HG03521 (cell line): ENCODE measurements at regions not wholly inside any gene's neighbourhood (a gene's known extent, or its start where the extent isn't known, plus 50 kb on each side); places are given as distances from the start of the nearest gene placed in this dataset.

ENCODE experiments used
- ATAC-seq: cut with Tn5 transposase; IDR thresholded peaks from one replicate; pipeline ENCODE4 v1.9.1; 2021; ENCODE audit warnings: mild to moderate bottlenecking, moderate library complexity; ENCODE audit not compliant: unreplicated experiment

DNA sequence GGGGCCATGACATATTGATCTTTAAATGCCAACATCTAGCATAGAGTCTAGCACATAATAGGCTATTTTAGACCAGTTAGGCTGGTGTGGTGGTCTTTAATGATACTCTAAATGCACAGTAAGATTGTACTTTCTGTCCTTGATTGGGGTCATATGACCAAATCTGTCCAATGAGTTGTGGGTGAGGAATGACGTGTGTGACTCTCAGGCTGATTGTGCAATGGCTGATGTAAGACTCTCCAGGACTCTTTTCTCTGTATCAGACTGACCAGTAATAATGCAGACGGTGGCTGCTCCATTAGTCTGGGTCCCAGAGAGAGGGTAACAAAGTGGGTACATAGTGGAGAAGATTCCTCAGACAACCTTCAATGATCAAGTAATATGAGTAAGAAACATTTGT lies 541.6 kb upstream of the CAMK1G start:
- ATAC-seq, result no peak

DNA sequence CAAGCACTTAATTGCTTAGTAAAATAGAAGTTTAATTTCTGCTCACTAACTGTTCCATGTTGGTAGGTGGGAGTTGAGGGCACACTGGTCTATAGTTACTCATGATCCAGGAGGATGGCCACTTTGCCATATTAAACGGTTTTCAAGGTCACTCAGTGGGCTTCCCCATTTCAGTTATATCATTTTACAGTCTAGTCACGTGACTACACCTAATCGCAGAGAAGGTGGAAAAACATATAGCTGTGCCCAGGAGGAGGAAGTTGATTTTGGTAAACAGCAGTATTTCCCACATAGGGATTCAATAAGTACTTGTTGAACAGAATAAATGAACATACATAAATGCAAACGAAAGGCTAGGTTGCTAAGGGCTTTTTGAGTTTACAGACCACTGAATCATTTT lies 541.1 kb upstream of the CAMK1G start:
- ATAC-seq, result no peak

DNA sequence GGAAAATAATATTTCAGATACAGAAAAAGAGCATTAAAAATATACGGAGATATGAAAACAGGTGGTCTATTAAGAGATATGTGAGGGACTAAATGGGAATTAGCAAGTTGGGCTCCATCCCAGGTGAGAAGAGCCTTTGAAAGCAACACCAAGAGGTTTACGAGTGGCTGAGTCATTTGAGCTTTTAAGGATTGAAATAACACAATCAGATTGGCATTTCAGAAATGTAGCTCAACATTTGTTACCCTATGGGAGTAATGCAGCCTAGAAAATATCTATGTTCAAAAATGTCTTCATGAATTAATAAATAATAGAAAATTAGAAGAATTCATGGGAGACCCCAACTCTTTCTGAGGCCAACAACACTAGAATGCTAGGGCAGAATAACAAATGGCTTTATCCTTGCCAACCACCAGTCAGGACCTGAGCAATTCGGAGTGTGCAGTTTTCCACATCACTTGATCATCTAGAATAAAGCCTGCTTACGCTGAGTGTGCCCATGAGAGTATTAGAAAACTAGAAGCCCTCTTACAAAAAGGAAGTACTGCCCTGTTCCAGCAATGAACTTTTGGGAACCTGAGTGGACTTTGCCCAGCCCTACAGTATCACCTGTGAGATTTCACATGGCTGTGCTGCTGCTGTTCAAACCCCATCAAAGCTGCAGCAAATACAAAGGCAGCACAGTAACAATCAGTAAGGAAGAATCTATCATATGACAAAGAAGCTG lies 538.0 kb upstream of the CAMK1G start:
- no peak for ATAC-seq

DNA sequence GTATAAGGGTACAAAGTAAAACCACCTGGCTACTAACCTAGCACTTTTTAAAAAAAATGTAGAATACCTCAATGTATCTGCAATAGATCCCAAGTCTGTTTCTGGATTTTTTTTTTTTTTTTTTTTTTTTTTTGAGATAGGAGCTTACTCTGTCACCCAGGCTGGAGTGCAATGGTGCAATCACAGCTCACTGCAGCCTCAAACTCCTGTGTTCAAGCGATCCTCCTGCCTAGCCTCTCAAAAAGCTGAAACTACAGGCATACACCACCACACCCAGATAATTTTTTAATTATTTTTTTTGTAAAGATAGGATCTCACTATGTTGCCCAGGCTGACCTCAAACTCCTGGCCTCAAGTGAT lies 537.5 kb upstream of the CAMK1G start:
- no peak for ATAC-seq

DNA sequence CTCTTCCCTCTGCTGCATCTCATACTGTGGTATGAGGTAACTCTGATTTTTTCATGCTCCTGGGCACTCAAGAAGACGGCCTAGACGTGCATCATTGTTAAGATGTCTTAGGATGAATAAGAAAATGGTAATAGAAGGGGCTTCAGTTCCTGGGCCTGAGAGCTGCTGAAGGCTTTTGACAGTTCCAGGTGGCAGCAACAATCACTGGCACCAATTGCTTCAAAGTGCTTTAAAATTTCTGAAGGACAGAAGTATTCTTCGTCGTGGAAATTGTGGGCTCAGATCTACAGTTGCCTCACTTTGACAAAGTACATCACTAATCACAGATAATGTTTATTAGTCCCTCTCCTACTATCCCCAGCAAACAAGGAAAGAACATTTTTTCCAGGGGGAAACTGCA lies 536.6 kb upstream of the CAMK1G start:
- ATAC-seq, result no peak

DNA sequence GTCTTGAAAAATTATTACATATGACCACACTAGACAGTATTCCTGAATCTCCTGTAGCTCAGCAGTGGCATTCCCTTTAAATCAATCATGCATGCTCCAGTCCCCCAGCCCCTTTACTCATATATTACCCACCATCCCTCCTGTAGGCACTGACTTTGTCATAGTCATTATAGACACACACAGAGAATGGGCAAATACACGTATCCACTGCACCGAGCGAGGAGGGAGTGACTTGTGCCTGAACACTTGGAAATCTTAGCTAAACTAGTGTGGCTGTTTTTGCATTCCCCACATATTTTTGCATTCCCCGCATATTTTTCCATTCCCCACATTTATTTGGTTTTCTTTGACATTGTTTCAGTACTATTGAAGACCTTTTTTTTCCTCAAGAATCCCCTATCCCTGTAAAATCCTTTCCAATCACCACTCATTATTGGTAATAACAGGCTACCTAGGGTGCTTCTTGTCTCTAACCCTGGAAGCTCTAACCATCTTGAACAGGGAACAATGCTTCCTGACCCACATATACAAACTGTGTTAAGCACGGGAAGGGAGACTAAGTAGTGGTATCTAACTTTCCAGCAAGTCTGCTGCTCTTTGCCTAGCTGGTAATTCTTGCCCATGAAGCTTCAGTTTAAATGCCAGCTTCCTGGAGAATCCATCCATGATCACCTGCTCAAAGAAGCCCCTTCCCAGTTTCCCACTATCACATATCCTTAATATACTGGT lies 534.4 kb upstream of the CAMK1G start:
- ATAC-seq, result no peak

DNA sequence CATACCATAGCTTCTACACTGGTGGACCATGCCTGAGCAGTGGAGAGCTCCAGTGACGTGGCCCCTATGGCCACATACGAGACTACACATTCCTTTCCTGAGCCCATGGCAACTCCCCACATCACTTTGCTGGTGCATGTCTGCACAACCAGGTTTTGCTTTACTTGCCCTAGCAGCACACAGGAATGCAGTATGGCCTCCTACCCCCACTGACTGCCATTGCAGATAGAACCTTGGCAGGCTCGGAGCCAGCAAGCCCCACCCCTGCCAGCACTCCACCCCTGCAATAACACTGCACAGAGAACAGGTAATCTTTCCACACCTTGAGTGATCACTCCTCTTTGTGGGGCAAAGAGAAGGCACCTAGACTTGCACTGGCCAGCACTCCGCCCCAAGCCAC lies 531.9 kb upstream of the CAMK1G start:
- no peak for ATAC-seq

DNA sequence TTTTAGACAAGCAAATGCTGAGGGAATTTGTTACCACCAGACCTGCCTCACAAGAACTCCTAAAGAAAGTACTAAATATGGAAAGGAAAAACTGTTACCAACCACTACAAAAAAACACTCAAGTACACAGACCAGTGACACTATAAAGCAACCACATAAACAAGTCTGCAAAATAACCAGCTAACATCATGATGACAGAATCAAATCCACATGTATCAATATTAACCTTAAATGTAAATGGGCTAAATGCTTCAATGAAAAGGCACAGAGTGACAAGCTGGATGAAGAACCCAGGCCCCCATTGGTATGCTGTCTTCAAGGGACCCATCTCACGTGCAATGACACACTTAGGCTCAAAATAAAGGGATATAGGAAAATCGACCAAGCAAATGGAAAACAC lies 529.9 kb upstream of the CAMK1G start:
- ATAC-seq, result no peak

DNA sequence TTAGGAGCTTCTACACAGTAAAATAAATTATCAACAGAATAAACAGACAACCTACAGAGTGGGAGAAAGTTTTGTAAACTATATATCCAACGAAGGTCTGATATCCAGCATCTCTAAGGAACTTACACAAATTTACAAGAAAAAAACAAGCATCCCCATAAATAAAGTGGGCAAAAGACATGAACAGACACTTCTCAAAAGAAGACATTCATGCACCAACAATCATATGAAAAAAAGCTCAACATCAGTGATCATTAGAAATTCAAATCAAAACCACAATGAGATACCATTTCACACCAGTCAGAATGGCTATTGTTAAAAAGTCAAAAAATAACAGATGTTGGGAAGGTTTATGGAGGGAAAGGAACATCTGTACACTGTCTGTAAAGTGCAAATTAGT lies 526.4 kb upstream of the CAMK1G start:
- no peak for ATAC-seq

DNA sequence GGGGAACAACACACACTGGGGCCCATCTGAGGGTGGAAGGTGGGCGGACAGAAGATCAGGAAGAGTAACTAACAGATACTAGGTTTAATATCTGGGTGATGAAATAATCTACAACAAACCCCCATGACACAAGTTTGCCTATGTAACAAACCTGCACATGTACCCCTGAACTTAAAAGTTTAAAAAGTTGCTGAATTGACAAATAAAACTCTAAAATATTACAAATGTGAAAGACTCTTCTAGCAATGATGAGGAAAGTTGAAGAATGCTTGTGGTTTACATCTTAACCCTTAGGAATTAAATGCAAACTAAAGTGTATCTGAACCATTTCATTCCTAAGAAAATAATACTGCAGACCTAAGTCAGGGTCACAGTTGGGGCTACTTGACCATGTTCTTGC lies 525.6 kb upstream of the CAMK1G start:
- ATAC-seq, result no peak

DNA sequence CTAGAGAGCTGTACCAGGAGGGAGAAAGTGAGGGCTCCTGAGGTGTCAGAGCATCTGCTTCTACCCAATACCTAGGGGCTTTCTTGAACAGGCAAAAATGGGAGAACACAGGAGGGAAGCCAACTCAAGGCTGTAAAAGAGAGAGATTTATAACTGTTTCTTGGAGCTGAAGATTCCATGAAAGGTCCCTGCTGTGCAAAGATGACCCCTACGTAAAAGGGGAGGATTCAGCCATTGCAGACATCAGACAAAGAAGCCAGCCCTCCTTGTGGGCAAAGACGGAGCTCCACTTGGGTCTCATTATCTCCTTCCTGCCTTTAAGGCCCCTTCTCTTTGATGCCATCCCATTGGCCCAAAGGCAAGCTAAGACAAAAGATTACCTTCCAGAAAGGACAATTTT lies 524.1 kb upstream of the CAMK1G start:
- no peak for ATAC-seq

DNA sequence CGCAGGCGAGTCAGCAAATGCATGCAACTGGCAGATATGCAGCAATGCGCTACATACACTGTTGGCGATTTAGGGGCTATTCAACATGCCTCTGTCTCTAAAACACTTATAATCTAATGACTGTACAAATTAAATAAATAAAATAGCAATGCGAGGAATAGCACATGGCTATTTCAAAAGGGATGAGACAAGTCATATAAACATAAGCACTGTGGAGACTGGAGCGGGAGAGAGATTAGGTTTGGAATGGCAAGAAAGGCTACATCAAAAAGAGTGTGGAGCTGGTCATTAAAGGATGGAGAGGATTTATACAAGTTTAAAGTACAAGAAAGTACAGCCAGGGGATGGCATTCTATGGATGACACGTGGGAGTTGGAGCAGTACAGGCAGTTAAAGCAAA lies 523.5 kb upstream of the CAMK1G start:
- ATAC-seq, result no peak

DNA sequence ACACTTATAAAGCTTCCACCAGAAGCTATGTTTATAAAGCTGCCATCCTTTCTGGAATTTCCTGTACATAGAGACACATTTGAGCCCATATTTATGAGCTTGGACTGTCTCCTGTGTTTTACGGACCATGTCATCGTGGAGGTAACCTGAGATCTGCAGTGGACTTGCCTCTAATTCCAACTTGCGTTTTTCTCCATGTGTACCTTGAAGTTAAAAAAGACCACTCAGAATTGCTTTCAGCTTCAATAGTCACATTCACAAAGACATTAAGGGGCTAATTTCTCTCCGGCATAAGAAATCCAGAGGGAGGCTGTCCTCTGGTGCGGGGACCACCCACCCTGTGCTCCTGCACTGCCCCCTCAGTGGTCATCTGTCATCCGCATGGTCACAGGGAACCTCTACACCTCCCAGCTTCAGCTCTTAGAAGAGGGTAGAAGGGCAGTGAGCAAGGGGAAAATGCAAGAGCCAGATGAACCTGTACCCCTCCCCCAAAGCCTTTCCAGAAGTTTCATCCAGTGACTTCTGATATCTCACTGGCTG lies 521.4 kb upstream of the CAMK1G start:
- no peak for ATAC-seq

DNA sequence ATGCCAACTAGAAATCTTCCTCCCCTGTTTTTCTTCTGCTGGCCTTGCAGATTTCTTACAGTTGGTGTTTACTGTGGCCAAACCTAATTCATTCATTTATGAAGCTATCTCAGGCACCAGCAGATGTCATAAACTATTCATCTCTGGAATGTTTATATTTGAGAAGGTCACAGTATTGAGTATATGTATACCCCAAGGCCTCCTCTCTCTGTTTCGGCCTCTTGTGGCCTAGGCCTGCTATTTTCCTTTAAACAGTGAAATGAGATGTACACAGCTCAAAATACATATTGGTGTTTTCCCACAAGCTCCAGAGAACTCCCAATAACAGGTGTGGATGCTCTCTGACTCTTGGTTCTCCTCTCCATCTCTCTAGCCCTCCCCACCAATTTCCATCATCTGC lies 520.7 kb upstream of the CAMK1G start:
- ATAC-seq, result no peak

DNA sequence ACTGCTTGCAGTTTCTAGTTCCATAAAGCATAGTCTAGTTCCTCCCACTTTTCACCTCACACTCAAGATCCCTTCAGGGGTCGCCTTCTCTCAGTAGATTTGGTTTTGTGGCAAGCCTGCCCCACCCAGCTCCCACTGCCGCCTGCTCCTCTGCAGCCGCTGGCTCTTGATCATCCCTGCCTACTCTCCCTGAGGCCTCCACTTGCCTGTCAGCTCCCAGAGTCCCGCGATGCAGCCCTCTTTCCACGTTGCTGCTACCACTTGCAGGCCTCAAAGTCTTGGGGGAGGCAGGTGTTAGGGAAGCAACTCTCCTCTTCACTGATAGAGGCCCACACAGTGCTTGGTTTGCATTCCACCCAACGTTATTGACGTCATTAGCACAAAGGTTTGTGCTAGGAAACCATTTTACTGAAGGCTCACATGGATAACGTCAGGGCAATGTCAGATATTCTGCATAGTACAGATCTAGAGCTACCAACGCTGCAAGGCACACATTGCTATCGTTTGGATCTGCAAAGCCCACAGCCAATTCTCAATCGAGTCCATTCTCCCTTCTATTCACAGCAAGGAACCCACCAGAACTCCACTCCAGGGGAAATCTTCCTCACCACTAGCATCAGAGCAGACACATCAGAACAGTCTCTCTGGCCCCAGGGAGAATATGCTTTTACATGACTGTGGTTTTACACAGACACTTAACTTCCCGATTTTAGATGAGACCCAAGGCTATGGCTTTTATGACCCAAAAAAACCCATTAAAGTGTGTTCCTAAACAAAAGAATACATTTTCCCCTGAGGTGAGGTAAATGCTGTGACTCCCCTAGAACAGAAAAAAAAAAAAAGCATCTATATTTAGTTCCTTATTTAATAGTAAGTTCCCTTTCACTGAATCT lies 519.5 kb upstream of the CAMK1G start:
- ATAC-seq, result no peak

DNA sequence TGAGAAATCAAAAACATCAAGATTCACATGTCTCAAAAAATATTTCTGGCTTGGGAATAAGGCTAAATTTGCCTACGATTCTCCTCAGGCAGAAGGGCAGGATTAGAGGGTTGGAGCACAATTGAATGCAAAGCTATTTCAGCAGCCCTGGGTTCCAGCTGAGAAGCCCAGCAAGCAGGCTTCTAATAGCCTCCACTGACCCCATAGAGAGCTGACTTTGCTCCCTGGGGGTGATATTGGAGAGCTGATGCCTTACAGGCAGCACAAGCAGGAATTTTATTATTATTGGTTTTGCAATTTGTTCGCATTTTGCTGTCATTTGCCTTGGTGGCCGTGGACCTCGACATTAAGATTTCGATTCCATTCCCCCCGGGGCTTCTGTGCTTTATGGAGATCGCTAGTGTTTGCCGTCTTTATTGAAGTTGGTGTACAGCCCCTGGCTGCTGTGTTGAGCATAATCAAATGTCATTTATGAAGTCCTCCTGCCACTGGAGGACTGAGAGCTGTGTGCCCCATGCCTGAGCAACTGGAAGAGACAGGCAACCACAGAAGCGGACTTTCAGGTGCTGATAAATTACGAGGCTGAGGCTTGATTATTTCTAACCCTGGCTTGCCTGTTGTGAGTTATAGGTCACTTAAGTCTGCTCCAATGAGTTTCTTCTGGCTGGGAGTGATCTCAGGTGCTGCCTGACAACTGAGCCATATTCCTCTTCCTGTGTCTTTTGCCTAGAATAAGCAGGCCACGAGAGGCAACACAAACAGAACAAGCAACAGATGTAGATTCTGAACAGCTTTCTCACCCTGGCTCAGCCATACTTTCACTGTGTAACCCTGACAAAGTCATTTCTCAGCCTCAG lies 518.4 kb upstream of the CAMK1G start:
- no peak for ATAC-seq

DNA sequence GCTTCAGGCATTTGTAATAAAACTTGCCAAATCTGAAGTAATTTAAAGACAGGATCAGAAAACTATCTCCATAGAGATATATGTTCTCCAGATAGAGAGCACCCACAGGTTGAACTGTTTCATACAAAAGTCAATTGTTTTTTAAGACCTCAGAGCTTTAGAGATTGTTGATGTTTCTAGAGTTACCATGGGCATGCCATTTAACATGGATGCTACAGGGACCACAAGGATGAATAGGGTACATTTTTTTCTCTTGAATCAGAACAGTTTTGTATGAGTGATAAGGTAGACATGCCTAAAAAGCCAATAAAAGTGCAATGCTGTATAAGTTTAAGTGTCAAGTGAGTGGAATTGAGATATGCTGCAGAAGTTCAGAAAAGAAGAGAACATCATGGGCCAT lies 511.0 kb upstream of the CAMK1G start:
- no peak for ATAC-seq

DNA sequence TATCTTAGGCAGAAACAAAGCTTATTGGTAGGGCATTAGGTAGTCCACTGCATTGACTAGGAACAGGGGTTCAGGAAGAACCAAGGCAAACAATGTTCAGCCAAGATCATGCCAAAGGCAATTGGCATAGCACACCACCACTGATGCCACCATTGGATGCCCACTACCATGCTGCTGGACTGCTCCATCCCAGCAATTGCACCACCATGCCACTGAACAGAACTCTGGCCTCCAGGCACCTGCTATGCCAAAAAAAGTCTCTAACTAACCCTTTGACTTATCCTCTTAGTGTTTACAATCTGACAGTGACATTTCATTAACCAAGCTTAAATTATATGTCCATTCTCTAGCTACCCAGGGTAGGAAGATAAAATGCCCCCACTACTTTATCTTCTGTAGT lies 509.6 kb upstream of the CAMK1G start:
- ATAC-seq, result no peak

DNA sequence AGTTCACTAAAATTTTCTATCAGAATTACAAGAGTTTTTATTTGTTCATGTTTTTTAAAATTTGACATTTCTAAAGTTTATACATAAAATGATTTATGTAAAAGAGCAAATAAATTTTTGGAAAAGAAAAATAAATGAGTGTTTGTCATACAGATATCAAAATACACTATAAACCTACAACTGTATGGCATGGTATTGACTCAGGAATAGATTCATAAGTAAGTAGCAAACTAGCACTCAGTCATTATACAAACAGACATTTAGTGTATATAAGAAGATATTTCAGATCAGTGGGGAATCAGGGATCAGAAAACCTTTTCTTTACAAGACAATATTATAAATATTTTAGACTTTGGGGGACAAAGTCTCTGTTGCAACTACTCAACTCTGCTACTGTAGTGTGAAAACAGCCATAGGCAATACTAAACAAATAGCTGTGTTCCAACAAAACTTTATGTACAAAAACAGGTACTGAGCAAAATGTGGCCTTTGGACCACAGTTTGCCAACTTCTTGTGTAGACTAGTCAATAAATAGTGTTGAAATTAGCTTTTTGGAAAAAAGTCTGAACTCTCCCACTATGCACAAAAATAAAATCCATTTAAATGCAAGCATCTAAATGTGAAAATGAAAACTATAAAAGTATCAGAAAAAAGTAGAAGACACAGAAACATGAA lies 508.8 kb upstream of the CAMK1G start:
- no peak for ATAC-seq

DNA sequence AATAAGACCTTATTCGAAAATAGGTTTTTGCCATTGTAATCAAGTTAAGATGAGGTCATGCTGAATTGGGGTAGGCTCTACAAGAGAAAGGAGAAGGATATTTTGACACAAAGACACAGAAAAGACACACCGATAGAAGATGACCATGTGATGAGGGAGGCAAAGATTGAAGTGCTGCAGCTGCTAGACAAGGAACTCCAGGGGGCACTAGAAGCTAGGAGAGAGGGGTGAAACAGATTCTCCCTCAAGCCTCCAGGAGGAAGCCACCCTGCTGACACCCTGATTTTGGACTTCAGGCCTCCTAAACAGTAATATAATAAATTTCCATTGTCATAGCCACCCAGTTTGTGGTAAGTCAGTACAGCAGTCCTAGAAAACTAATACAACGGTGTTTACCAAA lies 506.8 kb upstream of the CAMK1G start:
- ATAC-seq, result no peak
